ENCODE measurements at regions not wholly inside any gene's neighbourhood (a gene's known extent, or its start where the extent isn't known, plus 50 kb on each side); places are given as distances from the start of the nearest gene placed in this dataset.
"Not testable (repeated sequence)": the region's sequence is repeated elsewhere in the genome, so short reads cannot be mapped to it uniquely, and the experiment has no call there.

DNA sequence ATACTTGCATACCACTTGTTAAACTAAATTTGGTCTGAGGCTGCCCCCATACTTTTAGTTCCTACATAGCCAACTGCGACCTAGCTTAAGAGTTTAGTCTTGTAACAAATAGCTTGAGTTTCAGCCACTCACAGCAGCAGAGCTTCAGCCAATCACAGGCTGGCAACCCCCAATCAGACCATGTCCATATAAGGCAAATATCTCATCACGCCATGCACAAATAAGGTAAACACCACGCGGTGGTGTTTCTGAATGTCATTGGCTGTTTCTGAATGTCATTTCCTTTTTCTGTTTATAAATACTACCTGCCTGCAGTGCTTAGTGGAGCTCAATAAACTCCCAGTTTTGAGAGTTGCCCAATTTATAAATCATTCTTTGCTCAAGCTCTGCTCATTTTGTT, 143.1 kb upstream of the MAD2L1 start:
- Mint-ChIP-seq H3K4me3 (no peak overlapping the region), H3K4me1 (no peaks in the 10 kb centered on the region), H3K9me3 (no peaks in the 10 kb centered on the region), H3K27ac (no peak overlapping the region), H3K36me3 (no peaks in the 10 kb centered on the region), H3K27me3 (no peaks in the 10 kb centered on the region)
- CTCF ChIA-PET = no interaction called here
- DNase-seq = no peak

DNA sequence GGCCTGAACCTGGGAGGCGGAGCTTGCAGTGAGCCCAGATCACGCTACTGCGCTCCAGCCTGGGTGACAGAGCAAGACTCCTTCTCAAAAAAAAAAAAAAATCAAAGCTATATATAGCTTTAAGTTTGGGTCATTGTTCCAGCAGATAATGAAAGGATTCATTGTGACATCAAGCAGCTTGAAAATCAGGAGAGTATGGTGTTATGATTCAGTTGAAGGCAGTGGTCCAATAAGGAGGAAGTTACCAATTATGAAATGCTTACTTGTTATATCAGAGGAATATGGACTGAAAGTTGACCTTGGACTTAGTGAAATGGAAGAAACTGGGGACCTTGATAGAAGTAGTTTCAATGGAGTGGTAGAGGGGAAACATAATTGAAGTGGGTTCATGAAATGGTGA, 140.4 kb upstream of the MAD2L1 start:
- no peaks in the 10 kb centered on the region for H3K36me3 Mint-ChIP-seq
- H3K9me3 Mint-ChIP-seq = no peaks in the 10 kb centered on the region
- H3K4me1 Mint-ChIP-seq = no peaks in the 10 kb centered on the region
- H3K27me3 Mint-ChIP-seq = no peaks in the 10 kb centered on the region
- no peak overlapping the region for H3K27ac Mint-ChIP-seq
- H3K4me3 Mint-ChIP-seq = no peak overlapping the region
- CTCF ChIA-PET = no interaction called here
- no peak for DNase-seq

DNA sequence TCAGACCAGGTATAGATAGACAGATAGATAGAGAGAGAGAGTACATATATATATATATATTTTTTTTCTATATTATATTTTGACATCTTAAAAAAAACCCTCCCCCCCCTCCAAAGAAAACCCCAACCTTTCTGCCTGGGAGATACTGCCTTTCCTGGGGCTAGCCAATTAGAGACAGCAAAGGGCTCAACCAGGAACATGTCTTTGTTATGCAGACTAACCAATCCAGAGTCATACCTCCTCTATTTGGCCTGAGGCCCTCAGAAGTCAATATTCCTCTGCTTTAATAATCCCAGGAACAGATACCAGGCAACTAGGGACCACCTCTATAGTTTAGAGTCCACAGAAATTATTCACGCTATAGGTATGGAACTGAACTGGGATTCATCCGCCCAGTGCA, 135.6 kb upstream of the MAD2L1 start:
- DNase-seq = no peak
- no peaks in the 10 kb centered on the region for H3K4me1 Mint-ChIP-seq
- H3K9me3 Mint-ChIP-seq = no peaks in the 10 kb centered on the region
- no peak overlapping the region for H3K4me3 Mint-ChIP-seq
- CTCF ChIA-PET = no interaction called here
- H3K27ac Mint-ChIP-seq = no peak overlapping the region
- H3K36me3 Mint-ChIP-seq = no peaks in the 10 kb centered on the region
- H3K27me3 Mint-ChIP-seq = no peaks in the 10 kb centered on the region

DNA sequence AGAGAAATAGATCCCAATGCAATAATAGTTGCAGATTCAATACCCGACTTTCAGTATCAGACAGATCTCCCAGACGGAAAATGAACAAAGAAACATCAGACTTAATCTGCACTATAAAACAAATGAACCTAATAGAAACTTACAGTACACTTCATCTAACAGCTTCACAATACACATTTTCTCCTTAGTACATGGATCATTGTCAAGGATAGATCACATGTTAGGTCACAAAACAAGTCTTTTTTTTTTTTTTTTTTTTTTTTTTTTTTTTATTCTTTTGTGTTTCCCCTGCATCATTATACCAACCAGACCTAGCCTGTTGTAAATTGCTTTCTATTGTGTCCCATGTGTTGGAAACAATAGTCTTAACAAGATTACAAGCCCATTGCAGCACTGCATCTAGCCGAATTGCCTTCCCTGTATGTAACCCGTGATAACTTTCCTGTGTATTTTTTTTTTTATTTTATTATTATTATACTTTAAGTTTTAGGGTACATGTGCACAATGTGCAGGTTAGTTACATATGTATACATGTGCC, 134.0 kb upstream of the MAD2L1 start:
- CTCF ChIA-PET, DNase-seq, H3K4me3 Mint-ChIP-seq, H3K9me3 Mint-ChIP-seq, H3K4me1 Mint-ChIP-seq, H3K27me3 Mint-ChIP-seq, H3K27ac Mint-ChIP-seq, H3K36me3 Mint-ChIP-seq: not testable (repeated sequence)

DNA sequence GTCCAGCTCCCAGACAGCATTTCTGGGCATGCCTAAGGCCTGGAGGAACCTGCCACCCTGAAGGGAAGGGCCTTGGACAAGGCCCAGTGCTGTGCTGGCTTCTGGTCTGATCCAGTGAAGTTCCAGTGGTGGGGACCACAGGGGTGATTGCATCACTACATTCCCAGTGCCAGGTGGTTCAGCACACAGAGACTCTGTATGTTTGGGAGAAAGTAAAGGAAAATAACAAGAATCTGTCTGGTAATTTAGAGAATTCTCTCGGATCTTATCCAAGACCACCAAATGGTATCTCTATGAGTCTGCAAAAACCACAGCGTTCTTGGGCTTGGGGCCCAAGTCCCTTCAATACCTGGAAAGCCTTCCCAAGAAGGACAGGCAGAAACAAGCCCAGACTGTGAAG, 131.8 kb upstream of the MAD2L1 start:
- no peak for DNase-seq
- CTCF ChIA-PET = no interaction called here
- no peak overlapping the region for H3K27ac Mint-ChIP-seq
- no peaks in the 10 kb centered on the region for H3K36me3 Mint-ChIP-seq
- H3K27me3 Mint-ChIP-seq = no peaks in the 10 kb centered on the region
- H3K9me3 Mint-ChIP-seq = no peaks in the 10 kb centered on the region
- H3K4me3 Mint-ChIP-seq = no peak overlapping the region
- H3K4me1 Mint-ChIP-seq = no peaks in the 10 kb centered on the region

DNA sequence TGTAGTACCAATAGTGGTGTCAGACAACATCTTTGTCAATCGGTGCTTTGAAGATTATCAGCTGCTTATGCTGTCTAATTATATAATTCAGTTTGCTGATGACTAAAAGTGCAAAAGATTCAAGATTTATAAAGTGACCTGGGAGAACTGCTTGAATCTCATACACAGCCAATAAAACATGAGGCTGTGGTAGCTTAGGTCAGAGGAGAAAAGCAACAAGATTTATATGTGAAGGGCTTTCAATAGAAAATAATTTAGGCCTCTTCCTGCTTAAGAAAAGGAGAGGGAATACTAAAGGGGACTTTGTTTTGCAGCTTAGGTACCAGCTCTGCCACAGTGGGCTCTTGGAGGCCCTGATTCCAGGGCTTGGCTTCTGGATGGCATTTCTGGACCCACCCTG, 111.0 kb upstream of the MAD2L1 start:
- H3K36me3 Mint-ChIP-seq = no peaks in the 10 kb centered on the region
- no peaks in the 10 kb centered on the region for H3K4me1 Mint-ChIP-seq
- no peak overlapping the region for H3K27ac Mint-ChIP-seq
- H3K9me3 Mint-ChIP-seq = no peaks in the 10 kb centered on the region
- H3K27me3 Mint-ChIP-seq = peaks cover 3% of the 10 kb centered on the region
- H3K4me3 Mint-ChIP-seq = no peak overlapping the region
- DNase-seq = no peak
- CTCF ChIA-PET = interaction anchor here (0.6 kb wide), 1 partner anchor 52 kb away, joined by 3 read pairs; no protein-coding TSS in a partner anchor

DNA sequence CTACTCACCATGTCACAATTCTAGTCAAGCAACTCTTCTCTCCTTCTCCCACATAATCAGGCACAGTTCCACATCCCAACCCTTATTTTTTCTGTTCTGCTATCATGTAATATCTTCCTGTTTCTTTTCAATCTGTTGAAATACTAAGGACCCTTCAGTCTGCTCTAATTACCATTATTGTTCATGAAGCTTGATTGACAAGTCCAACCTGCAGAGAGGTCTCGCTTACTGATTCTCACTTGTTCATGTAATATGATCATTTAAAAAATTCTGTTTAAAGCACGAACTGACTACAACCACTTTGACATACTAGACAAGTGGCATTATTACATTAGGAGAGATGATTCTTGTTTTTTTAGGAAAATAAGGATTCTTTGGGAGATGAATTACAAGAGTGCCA, 108.6 kb upstream of the MAD2L1 start:
- no peak for DNase-seq
- Mint-ChIP-seq H3K27me3 (peaks cover 3% of the 10 kb centered on the region), H3K36me3 (no peaks in the 10 kb centered on the region), H3K27ac (no peak overlapping the region), H3K9me3 (no peaks in the 10 kb centered on the region), H3K4me3 (no peak overlapping the region), H3K4me1 (no peaks in the 10 kb centered on the region)
- CTCF ChIA-PET = no interaction called here

DNA sequence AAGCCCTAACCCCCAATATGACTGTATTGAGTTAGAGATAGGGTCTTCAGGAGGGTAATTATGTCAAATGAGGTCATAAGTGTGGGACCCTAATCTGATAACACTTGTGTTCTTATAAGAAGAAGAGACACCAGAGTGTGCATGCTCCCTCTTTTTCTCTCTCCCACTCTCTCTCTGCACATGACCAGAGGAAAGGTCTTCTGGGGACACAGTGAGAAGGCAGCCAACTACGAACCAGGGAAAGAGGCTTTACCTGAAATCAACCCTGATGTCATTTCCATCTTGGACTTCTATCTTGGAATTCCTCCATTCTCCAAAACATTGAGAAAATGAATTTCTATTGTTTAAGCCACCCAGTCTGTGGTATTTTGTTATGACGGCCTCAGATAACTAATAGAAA, 97.2 kb upstream of the MAD2L1 start:
- Mint-ChIP-seq H3K4me3 (no peak overlapping the region), H3K4me1 (no peaks in the 10 kb centered on the region), H3K36me3 (no peaks in the 10 kb centered on the region), H3K27ac (no peak overlapping the region), H3K9me3 (no peaks in the 10 kb centered on the region), H3K27me3 (no peaks in the 10 kb centered on the region)
- no peak for DNase-seq
- CTCF ChIA-PET = no interaction called here

DNA sequence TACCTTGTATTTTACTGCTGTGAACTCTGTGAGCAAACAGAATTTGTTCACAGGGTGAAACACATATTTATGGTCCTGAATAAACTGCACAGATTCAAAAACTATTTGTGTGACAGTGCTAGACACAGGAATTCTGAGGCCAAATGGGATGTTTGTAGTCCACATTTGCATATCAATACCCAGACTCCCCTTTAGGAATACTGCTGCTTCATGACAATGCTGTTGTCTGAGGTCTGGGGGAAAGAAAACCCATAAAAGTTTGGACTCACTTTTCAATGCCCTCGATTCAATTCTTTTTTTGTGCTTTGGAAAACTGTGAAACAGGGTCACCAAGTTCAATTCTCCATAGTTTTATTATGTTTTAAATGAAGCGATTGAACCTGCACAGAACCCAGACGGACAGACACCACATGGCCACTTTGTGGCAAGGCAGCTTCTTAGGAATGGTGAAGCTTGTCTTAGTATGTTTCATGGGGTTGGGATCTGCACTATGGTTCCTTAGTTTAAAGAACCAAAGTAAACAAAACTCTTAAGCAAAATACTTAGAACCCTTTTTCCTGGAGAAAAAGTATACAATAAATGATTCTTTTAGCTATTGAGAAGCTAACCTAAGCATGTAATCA, 92.3 kb upstream of the MAD2L1 start:
- Mint-ChIP-seq H3K36me3 (no peaks in the 10 kb centered on the region), H3K27ac (no peak overlapping the region), H3K27me3 (peaks cover 3% of the 10 kb centered on the region), H3K9me3 (no peaks in the 10 kb centered on the region), H3K4me1 (no peaks in the 10 kb centered on the region), H3K4me3 (no peak overlapping the region)
- no peak for DNase-seq
- CTCF ChIA-PET = no interaction called here

DNA sequence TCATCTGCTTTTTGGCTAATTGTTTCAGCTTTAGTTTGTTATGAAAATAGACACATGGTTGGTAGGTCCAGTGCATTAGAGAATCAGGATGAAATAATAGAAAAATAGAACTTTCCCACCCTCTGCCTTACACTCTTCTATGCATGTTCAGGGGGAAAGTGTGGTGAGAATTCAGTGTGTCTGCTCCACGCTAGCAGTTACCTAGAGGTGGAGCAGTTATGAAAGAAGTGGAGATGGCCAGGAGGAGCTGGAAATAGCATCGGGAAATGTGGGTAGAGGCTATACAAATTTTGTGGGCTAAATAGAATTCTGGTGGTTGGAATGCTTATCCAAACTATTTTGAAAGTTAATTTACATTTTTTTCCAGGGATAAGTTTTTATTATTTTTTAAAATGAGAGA, 91.4 kb upstream of the MAD2L1 start:
- Mint-ChIP-seq H3K27ac (no peak overlapping the region), H3K36me3 (no peaks in the 10 kb centered on the region), H3K4me3 (no peak overlapping the region), H3K27me3 (peaks cover 3% of the 10 kb centered on the region), H3K9me3 (no peaks in the 10 kb centered on the region), H3K4me1 (no peaks in the 10 kb centered on the region)
- DNase-seq = no peak
- CTCF ChIA-PET = no interaction called here

DNA sequence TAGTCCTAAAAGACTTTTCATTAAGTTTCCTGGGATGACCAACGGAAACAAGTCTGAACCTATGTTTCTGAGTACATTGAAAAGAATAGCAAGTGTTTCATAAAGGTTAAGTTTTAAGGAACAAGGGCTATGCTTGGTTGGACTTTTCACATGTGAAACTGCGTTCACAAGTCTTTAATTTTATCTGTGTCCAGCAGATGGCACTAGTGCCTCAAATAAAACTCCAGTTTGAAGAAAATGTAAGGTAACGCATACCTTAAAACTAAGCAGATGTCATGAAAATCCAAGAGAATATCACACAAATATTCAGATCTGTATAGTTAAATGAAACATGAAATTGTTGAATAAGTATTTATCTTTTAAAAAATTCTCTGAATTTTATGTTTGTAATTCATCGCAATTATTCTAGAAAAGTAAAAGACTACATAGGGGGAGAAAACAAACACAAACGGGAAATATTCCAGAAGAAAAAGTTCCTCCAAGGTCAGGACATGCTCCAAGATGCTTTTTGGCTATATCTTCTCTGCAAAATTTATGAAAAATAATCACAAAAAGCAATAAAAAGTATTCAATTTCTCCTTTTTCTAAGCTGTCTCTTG, 89.6 kb upstream of the MAD2L1 start:
- no peaks in the 10 kb centered on the region for H3K4me1 Mint-ChIP-seq
- no peak overlapping the region for H3K27ac Mint-ChIP-seq
- no peak overlapping the region for H3K4me3 Mint-ChIP-seq
- H3K36me3 Mint-ChIP-seq = no peaks in the 10 kb centered on the region
- CTCF ChIA-PET = interaction anchor here (1.1 to 1.3 kb wide), 2 partner anchors 941 to 1152 kb away, joined by 3 to 4 read pairs; no protein-coding TSS in a partner anchor
- H3K27me3 Mint-ChIP-seq = peaks cover 3% of the 10 kb centered on the region
- H3K9me3 Mint-ChIP-seq = no peaks in the 10 kb centered on the region
- DNase-seq = peak; percentile 29

DNA sequence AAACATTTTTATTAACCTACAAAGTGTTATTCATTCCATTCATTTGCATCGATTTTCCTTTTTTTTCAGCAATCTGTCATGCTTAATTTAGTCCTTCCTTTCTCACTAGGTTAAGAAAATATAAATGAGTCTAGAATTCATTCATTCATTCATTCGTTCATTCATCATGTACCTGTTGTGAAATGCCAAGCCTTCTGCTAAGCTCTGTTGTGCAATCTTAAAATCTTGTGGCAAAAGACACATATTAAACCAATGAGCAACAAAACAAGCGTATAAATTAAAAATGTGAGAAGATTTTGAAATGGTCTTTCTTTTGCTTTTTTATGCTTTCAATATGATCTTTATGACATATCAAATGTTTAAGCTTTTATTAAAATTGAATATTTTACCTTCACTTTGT, 88.6 kb upstream of the MAD2L1 start:
- DNase-seq = no peak
- CTCF ChIA-PET = interaction anchor here (1.1 to 1.6 kb wide), 3 partner anchors 9 to 1153 kb away, joined by 3 to 4 read pairs (median 4); no protein-coding TSS in a partner anchor
- Mint-ChIP-seq H3K27me3 (peaks cover 3% of the 10 kb centered on the region), H3K4me1 (no peaks in the 10 kb centered on the region), H3K4me3 (no peak overlapping the region), H3K27ac (no peak overlapping the region), H3K36me3 (no peaks in the 10 kb centered on the region), H3K9me3 (no peaks in the 10 kb centered on the region)

DNA sequence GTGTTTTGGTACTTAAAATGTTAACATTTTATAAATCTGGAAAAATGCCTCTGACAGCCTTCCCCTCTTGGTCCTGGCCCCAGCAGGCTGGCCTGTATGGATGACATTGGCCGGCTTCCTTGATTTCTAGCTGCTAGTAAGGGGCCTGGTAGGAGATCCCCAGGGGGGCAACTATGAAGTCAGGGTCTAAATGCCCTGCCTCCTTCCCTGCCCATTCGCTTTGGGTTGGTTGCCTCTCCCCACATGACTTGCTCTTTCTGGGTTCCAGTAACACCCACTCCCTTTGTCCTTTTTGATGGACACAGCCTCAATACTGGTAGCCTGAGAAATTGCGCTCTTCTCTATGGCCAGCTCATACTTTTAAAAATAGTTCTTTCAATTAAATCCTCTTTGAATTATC, 78.0 kb upstream of the MAD2L1 start:
- H3K4me1 Mint-ChIP-seq = no peaks in the 10 kb centered on the region
- CTCF ChIA-PET = no interaction called here
- no peak overlapping the region for H3K4me3 Mint-ChIP-seq
- no peaks in the 10 kb centered on the region for H3K36me3 Mint-ChIP-seq
- no peak for DNase-seq
- no peak overlapping the region for H3K27ac Mint-ChIP-seq
- H3K9me3 Mint-ChIP-seq = no peaks in the 10 kb centered on the region
- no peaks in the 10 kb centered on the region for H3K27me3 Mint-ChIP-seq

DNA sequence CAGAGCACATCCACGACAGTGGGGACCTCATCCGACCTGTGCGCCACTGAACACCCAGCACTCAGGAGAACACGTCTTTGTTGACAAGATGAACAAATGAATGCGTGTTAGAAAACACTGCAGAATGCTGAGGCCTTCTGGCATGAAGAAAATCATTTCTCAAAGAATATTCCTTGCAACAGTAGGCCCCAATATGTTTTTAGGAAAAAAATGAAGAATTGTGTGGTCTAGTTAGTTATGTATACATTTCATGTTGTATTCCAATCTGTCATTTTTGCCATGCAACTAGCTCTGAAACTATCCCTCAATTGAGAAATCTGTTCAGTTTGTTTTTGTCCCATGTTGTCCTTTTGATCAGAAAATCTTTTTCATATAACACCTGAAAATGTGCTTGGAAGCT, 77.4 kb upstream of the MAD2L1 start:
- CTCF ChIA-PET = no interaction called here
- Mint-ChIP-seq H3K27ac (no peak overlapping the region), H3K4me1 (no peaks in the 10 kb centered on the region), H3K27me3 (no peaks in the 10 kb centered on the region), H3K4me3 (no peak overlapping the region), H3K9me3 (no peaks in the 10 kb centered on the region), H3K36me3 (no peaks in the 10 kb centered on the region)
- no peak for DNase-seq

DNA sequence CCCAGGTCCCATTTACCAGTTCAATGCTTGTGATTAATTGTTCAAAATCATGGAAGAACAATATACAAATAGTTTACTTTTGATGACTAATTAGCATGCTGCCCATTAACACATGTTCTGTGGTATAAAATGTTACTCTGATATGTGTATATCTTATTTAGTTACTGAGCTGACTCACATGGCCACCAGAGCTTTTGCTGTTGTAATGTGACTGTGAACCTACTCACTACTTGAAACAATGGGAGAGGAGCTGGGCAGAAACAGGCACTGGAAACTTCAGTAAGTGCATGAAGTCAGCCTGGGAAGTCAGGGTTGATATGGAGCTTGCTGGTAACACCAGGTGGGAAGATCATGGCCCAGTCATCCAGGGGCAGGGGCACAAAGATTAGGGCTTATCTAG, 72.7 kb upstream of the MAD2L1 start:
- Mint-ChIP-seq H3K4me1 (no peaks in the 10 kb centered on the region), H3K4me3 (no peak overlapping the region), H3K36me3 (no peaks in the 10 kb centered on the region), H3K9me3 (no peaks in the 10 kb centered on the region), H3K27ac (no peak overlapping the region), H3K27me3 (no peaks in the 10 kb centered on the region)
- CTCF ChIA-PET = no interaction called here
- no peak for DNase-seq

Measured in activated naive CD4-positive, alpha-beta T cell treated with anti-CD3 and anti-CD28 coated beads, Interleukin-2, amount 10 ng/mL, durations not matched to agents 7 days and 5 days (primary cell).